ENCODE measurements at regions not wholly inside any gene's neighbourhood (a gene's known extent, or its start where the extent isn't known, plus 50 kb on each side); places are given as distances from the start of the nearest gene placed in this dataset.
"Not testable (repeated sequence)": the region's sequence is repeated elsewhere in the genome, so short reads cannot be mapped to it uniquely, and the experiment has no call there.

- not testable (repeated sequence) for TF ChIP-seq CTCF, POLR2A (IDR thresholded peaks at IDR 0.05)
Observed at GRCh38 chr15:22291054-22291453, 167.6 kb upstream of the GOLGA6L22 start.
